GM08714 (cell line): ENCODE measurements at regions not wholly inside any gene's neighbourhood (a gene's known extent, or its start where the extent isn't known, plus 50 kb on each side); places are given as distances from the start of the nearest gene placed in this dataset.

ENCODE experiments used
- H3K4me3 ChIP-seq: fragments of 200-500 bp; sonication (Bioruptor generic); 2 replicates; pipeline ENCODE4 v1.5.1; 2014; ENCODE audit warnings: mild to moderate bottlenecking, low read length, inconsistent platforms
- ZNF274 ChIP-seq: IDR thresholded peaks from 2 replicates; pipeline ENCODE4 v1.6.1; 2012; ENCODE audit warnings: mild to moderate bottlenecking, low read depth, low read length

GRCh38 chr21:24955275-24955961, 651.9 kb downstream of the MRPL39 start:
- H3K4me3 ChIP-seq, result no peak overlapping the region
- TF ChIP-seq ZNF274, result no peak

DNA sequence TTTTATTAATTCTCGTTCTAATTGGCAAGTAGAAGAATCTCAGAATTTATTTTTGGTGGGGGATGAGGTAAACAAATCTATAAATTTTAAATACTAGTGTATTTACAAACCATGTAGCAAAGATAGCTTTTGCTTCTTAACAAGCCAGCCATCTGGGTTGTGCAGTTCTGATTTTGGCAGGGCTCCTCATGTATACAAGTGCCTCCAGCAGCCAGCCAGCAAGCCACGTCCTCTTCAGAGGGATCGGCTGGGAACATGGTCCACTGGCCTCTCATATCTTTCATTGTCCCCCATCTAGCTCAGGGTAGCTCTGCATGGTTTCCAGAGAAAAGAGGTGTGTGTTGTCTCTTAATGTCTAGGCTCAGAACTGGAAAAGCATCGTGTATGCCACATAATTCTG, 659.1 kb downstream of the MRPL39 start:
- no peak for TF ChIP-seq ZNF274
- H3K4me3 ChIP-seq, result no peak overlapping the region

DNA sequence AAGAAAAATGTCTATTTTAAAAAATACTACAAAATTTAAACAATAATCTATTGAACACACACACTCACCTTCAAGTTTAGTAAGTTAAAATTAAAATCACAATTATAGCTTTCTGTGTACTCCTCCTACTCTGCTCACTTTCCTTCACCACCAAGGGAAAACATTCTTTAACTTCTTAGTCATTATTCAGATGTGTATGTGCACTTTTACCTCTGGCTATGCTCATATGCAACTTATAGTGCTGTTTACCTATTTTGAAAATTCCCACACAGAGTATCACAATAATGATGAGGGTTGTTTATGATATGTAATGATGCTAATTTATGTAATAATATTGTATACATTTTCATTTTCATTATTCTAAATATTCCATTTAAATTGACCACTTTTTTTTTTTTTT, 661.4 kb downstream of the MRPL39 start:
- H3K4me3 ChIP-seq, result no peak overlapping the region

GRCh38 chr21:24941316-24942185, 665.7 kb downstream of the MRPL39 start:
- no peak overlapping the region for H3K4me3 ChIP-seq
- TF ChIP-seq ZNF274, result no peak

More for the DNA sequence above, 661.4 kb downstream of the MRPL39 start:
- TF ChIP-seq ZNF274, result no peak

GRCh38 chr21:24939291-24939690, 668.0 kb downstream of the MRPL39 start:
- no peak for TF ChIP-seq ZNF274

GRCh38 chr21:24938573-24938972, 668.7 kb downstream of the MRPL39 start:
- H3K4me3 ChIP-seq, result no peak overlapping the region
- TF ChIP-seq ZNF274, result no peak

More at GRCh38 chr21:24939291-24939690, 668.0 kb downstream of the MRPL39 start:
- no peak overlapping the region for H3K4me3 ChIP-seq

DNA sequence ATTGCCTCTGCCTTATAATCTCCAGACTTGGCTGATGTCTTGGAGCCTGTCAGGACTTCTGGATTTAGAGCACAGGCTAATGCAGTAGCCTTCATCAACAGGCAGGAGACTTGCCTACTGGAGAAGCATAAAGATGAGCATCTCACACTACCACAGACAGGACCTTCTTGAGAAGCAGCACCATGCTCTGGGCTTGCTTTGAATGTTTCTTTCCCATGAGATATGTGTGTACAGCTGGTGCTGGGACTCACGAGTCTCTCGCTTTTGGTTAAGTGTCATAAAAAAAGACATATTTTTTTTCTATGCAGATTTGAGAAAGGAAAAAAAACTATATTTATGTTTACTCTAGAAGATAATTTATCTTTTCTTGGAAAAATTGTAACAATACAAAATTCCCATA, 671.3 kb downstream of the MRPL39 start:
- no peak for TF ChIP-seq ZNF274
- no peak overlapping the region for H3K4me3 ChIP-seq

DNA sequence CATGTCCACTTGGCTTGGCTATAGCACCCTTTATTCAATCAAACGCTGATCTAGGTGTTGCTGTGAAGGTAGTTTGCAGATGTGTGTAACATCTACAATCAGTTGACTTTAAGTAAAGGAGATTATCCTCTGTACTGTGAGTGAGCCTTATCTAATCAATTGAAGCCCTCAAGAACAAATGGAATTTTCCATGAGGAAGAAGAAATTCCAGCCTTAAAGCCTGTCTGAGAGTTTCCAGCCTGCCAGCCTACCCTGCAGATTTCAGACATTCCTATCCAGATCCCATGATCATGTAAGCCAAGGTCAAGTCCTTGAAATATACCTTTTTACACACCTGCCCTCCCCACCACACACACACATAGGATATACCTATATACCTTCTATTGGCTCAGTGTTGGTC, 696.7 kb downstream of the MRPL39 start:
- H3K4me3 ChIP-seq, result no peak overlapping the region
- TF ChIP-seq ZNF274, result no peak

DNA sequence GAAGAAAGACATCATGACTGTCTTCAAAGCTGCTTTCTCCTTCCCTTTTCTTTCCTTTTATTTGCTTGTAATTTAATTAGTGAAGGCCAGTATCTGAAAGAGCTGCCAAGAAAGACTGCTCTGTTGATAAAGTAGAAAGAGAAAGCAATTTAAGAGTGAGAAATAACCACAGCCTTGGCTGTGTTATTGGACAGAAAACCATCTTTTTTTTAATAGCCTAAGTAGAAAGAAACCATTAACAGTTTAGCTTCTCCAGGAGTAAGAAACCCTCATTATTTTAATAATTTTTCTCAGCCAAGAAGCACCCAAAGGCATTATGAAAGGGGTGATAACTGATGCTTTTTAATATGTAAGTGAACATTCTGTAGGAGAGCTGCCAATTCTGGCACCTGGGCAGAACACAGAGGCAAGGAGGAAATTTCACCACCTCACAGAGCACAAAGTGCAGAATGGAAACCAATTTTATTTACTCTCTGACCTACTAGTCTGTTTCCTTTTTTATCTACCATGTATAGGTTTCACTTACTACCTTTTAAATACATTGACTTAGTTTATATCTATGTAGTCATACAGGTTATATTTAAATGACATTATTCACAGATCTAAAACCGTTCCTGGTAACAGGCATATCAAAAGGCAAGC, 703.2 kb downstream of the MRPL39 start:
- no peak for TF ChIP-seq ZNF274
- H3K4me3 ChIP-seq, result no peak overlapping the region

DNA sequence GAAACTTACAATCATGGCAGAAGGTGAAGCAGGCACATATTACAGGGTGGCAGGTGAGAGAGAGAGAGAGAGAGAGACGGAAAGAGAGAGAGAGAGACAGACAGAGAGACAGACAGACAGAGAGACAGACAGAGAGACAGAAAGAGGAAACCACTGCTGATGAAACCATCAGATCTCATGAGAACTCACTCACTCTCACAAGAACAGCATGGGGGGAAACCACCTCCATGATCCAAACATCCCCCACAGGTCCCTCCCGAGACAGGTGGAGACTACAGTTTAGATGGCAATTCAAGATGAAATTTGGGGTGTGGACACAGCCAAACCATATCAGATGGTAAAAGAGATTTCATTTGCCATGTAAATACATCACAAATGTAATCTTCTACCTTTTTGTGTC, 708.1 kb downstream of the MRPL39 start:
- TF ChIP-seq ZNF274, result no peak
- no peak overlapping the region; the same call in 1 of the 2 replicates for H3K4me3 ChIP-seq

GRCh38 chr21:24897883-24898282, 709.4 kb downstream of the MRPL39 start:
- no peak overlapping the region for H3K4me3 ChIP-seq
- no peak for TF ChIP-seq ZNF274

DNA sequence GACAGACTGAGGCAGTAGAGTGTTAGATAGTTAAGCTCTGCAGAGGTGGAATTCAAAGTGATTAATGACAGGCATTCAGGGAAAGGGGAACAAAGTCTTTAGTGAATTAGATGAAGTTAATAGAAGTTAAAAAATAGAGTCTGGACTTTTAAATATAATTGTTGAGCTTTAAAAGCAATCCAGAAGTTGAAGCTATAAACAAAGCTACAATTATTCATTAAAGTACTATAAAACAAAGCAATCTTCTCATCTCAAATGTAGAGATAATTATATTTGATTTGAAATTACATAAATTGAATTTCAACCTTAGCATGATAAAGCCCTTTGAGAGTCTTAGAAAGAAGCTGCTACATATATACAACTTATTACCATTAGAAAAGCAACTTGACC, 710.6 kb downstream of the MRPL39 start:
- TF ChIP-seq ZNF274, result no peak
- no peak overlapping the region for H3K4me3 ChIP-seq

- H3K4me3 ChIP-seq, result no peak overlapping the region
- TF ChIP-seq ZNF274, result no peak
Measured at GRCh38 chr21:24895885-24896734, 711.2 kb downstream of the MRPL39 start.

- no peak for TF ChIP-seq ZNF274
- H3K4me3 ChIP-seq, result no peak overlapping the region
Measured at GRCh38 chr21:24894324-24894723, 713.0 kb downstream of the MRPL39 start.
